NCI-H2196 (cell line): ENCODE measurements at regions not wholly inside any gene's neighbourhood (a gene's known extent, or its start where the extent isn't known, plus 50 kb on each side); places are given as distances from the start of the nearest gene placed in this dataset.
"Not testable (repeated sequence)": the region's sequence is repeated elsewhere in the genome, so short reads cannot be mapped to it uniquely, and the experiment has no call there.

Source experiments
- DNase-seq: peaks from one replicate; lab custom pipeline; 2025; ENCODE audit not compliant: unreplicated experiment; lab: John Stamatoyannopoulos, UW

GRCh38 chr9:38257626-38258215 is 134.8 kb upstream of the ALDH1B1 start:
- no peak for DNase-seq

GRCh38 chr9:38256461-38256860 is 136.0 kb upstream of the ALDH1B1 start:
- no peak for DNase-seq

DNA sequence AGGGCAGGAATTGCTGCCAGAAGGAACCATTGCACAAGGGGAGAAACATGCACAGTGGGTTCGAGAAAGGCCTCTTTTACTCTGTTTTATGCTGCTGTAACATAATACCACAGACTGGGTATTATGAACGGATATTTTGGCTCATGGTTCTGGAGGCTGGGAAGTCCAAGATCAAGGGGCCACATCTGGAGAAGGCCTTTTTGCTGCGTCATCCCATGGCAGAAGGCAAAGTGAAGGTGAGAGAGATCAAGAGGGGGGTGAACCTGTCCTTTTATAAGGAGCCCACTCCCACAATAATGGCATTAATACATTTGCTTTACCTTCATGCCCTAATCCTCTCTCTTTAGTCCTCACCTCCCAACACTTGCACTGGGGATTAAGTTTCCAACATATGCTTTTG is 136.9 kb upstream of the ALDH1B1 start:
- no peak for DNase-seq

DNA sequence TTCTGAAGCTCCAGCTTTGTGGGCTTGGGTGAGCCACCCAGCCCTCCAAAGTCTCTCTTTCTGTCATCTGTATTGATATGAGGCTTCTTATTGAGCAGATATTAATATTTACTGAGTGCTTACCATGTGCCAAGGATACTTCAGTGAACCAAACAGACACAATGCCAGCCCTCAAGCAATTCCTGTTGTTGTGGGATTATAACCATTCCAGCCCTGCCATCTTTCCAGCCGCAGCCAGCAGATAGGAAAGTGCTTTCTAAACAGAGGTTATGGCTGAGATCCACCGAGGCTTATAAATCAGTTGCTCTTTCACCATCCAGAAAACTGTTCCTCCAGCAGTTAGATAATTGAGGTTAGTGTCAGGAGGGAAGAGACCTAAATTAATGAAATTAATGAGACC is 137.7 kb upstream of the ALDH1B1 start:
- DNase-seq = no peak

DNA sequence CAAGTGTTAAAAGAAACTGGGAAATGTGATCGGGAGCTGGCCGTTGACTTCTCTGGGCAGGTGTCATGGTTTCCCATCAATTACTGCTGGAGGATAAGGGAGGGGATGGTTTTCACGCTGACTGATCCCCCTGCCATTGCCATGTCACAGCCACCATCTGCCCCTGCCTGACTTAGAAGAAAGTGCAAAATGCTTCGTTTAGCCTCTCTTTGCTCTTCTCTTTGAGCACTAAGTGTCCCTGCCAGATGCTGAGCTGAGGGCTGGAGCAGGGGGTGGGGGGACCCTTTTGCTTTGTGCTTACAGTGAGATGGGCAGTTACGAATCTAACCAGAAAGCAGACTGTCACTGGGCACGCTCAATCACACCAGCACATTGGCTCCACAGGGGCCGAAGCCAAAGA is 138.4 kb upstream of the ALDH1B1 start:
- DNase-seq = no peak

DNA sequence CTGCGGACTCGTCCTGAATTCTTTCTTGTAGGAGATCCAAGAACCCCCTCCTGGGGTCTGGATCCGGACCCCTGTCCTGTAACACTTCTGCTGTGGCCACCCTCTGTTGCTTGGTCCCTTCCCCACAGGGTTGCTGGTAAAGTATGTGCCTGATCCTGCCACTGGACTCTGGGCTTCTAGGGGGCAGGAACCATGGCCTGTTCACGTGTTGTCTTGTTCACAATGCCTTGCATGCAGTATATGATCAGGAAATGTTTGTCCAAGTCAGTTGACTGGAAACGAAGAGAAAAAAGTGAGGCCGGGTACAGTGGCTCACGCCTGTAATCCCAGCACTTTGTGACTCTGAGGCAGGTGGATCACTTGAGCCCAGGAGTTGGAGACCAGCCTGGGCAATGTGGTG is 139.3 kb upstream of the ALDH1B1 start:
- DNase-seq = no peak

DNA sequence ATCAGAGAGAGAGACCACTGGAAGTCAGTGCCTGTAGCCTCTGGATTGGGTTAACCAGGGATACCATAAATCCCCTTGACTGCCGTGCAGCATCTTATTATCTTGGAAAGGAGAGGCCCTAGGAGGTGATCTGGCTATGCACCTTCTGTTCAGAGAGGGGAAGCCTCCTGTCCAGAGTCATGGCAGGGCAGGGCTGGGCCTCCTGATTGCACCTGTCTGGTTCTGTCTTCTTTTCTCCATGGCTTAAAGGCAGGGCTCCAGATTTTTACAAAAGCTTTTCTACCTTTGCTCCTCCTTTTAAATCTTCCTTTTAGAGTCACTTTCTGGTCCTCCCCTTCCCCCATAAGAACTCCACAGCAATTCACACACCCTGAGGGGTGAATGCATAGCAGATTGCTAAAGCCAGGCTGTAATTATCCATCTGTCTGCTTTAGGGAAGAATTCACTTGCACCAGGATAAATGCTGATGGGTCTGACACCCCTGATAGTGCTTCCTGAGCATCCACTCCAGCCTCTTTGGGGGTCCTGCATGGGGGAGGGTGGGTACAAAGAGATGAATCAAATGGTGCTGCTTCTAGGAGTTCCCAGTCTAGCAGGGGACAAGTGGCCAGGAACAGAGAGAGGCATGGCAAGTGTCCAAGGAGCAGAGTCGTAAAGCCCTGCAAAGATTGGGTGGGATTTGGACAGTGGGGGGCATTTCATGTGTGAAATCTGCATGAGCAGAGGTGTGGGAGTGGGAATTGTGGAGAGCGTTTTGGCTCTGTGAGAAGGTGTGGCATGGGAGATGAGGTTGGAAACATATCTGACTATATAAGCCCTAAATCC is 141.3 kb upstream of the ALDH1B1 start:
- DNase-seq = no peak

- DNase-seq = no peak
Measured at GRCh38 chr9:38250279-38251035, 142.0 kb upstream of the ALDH1B1 start.

DNA sequence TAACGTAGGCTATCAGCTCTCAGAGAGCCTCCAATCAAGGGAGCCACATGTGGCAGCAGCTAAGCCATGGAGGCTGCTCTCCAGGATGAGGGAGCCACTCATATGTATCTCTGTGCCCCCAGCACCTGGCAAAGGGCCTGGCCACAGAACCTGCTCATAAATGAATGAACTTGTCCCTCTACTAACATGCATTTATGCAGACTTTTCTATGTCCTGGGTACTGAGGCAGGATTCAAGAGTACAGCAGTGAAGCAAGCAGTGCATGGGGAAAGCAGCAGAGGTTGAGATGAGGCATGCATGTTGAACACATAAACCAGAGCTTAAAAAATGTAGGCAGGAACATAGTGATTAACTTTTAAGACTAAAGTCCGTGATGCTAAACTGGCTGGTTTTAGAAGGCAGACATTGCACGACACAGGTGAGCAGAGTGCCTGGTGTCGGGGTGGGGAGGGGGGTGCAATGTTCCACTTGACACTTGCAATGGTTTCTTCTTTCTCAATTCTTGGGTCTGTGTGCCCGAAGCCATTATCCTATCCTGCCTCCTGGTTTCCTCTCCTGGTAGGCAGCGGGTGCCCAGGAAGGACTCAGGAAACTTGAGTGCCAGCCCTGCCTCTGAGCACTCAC is 142.8 kb upstream of the ALDH1B1 start:
- no peak for DNase-seq

- no peak for DNase-seq
Measured at GRCh38 chr9:38249049-38249448, 143.5 kb upstream of the ALDH1B1 start.

- no peak for DNase-seq
Measured at GRCh38 chr9:38246833-38247232, 145.7 kb upstream of the ALDH1B1 start.

GRCh38 chr9:38244971-38245370 is 147.5 kb upstream of the ALDH1B1 start:
- no peak for DNase-seq

DNA sequence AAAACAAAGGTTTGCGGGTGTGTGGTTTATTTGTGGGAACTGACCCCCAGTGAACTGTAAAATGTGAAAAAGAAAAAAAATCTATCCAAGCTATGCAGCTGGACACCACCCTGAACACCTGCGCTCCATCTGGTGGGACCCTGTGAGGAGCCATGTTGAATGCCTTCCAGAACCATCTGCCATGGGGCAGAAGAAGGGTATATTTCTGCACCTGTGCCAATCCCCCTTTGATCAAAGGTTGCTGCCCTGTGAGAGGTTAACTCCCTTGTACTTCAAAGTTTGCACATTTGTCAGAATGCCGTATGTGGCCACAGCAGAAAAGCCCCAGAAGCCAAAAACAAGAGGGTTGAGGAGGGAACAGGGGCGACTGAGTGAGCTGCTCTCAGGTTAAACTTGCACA is 148.5 kb upstream of the ALDH1B1 start:
- no peak for DNase-seq

DNA sequence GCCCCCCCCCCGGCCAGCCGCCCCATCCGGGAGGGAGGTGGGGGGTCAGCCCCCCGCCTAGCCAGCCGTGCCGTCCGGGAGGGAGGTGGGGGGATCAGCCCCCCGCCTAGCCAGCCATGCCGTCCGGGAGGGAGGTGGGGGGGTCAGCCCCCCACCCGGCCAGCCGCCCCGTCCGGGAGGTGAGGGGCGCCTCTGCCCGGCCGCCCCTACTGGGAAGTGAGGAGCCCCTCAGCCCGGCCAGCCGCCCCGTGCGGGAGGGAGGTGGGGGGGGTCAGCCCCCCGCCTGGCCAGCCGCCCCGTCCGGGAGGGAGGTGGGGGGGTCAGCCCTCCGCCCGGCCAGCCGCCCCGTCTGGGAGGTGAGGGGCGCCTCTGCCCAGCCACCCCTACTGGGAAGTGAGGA is 150.4 kb upstream of the ALDH1B1 start:
- DNase-seq = not testable (repeated sequence)

- no peak for DNase-seq
Measured at GRCh38 chr9:38240051-38240450, 152.5 kb upstream of the ALDH1B1 start.

DNA sequence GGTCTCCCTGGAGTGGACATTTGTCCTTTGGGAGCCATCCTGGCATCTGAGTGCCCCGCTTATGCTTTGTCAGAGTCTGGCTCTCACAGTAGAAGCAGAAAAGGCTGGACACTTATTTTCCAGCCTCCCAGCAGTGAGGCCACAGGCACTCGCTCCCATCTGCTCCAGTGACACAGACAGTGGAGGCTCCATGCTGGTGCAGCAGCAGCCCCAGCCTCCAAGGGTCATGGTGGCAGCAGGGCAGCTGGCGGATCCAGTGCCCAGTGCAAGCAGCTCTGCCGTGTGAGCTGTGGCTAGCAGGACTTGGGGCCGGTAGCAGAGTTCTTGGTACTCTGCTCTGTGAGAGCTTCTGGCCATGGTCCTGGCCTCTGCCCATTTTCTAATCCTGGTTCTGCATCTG is 157.3 kb upstream of the ALDH1B1 start:
- DNase-seq = no peak

GRCh38 chr9:38234479-38235170 is 157.9 kb upstream of the ALDH1B1 start:
- DNase-seq = no peak

DNA sequence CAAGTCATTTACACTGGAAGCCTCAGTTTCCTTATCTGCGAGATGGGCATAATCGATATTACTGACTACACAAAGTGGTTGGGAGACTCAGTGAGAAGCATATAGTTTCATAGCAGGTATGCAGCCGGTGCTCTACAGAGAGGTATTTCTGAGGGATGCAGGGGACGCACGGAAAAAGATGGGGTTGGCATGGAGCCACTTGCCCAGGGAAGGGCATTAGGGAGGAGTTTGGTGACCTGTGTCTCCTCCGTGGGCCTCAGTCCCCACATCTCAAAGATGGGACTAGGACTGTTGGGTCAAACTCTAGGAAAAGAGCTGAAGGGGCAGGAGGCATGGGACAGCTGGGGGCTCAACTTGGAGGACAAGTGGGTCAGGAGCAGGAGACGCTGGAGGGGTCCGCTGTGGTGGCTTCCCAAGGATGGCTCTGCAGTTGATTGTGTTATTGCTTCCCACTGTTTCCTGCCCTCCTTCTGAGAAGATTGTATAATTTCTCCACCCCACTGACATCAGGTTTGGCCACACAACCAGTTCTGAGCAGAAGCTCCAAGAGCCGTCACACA is 158.6 kb upstream of the ALDH1B1 start:
- no peak for DNase-seq

DNA sequence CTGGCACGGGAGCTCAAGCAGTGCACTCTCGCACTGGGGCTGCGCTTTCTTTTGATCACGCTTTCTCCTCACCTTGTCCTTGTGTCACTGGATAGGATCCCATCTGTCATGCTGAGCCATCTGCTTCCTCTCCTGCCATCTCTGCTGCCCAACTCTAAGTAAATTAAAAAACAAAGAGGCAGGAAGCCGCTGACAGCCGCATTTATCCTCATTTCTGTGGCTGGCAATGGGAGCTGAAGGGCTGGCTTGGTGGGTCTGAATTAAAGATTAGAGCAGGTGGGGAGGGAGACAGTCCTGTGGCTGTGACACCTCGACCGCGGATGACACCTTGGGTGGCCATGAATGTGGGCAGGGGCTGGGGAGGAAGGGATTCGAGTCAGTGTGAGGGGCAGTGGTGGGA is 159.2 kb upstream of the ALDH1B1 start:
- DNase-seq = no peak

DNA sequence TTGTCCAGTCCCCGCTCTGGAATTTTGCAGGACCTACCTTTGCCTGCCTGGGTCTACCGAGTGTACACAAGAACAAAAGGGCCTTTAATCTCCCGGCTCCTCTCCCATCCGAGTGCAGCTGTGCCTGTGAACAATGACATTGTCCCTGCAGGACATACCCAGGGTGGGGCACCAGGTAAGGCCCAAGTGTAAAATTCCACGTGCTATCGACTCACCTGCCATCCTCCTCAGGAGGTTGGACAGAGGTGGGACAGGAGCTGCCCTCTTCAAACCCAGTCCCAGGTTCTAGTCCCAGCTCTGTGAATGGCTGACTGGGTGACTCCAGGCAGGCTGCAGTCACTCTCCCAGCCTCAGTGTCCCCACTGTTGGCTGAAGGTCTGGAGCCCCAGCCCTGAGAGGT is 159.6 kb upstream of the ALDH1B1 start:
- DNase-seq = no peak
